Psoas muscle (tissue), 7 donors: ENCODE measurements at regions not wholly inside any gene's neighbourhood (a gene's known extent, or its start where the extent isn't known, plus 50 kb on each side); places are given as distances from the start of the nearest gene placed in this dataset.

Source experiments
- ATAC-seq, 4 donors: fragments of 200-7000 bp; cut with Tn5 transposase; one replicate each; pipeline ENCODE4 v1.9.1; 2020; ENCODE audit warnings: moderate library complexity in 3 of 4, mild to moderate bottlenecking in 2 of 4
- DNase-seq, 2 donors: peaks; one replicate each; pipeline ENCODE4 v3.0.0-alpha.2; 2020
- H3K27ac ChIP-seq: fragments of 200-600 bp; one replicate; pipeline ENCODE4 v1.8.0; 2022
- H3K27me3 ChIP-seq, 3 donors: fragments of 200-600 bp in 1 of 3; one replicate each; pipeline versions ENCODE4 v1.6.1 to v1.8.0; 2013 to 2022; ENCODE audit warnings: low read length in 2 of 3, mild to moderate bottlenecking in 2 of 3, moderate library complexity in 1 of 3; ENCODE audit not compliant: insufficient read depth in 3 of 3
- H3K36me3 ChIP-seq, 2 donors: fragments of 200-600 bp in 1 of 2; one replicate each; pipeline versions ENCODE4 v1.6.1 to v1.8.0; 2013 to 2022; ENCODE audit warnings: low read depth in 1 of 2, mild to moderate bottlenecking in 1 of 2, moderate library complexity in 1 of 2; ENCODE audit not compliant: insufficient read depth in 1 of 2
- H3K4me1 ChIP-seq: fragments of 200-600 bp; one replicate; pipeline ENCODE4 v1.8.0; 2022
- H3K4me3 ChIP-seq: fragments of 200-600 bp; one replicate; pipeline ENCODE4 v1.8.0; 2022; ENCODE audit warnings: mild to moderate bottlenecking
- H3K9me3 ChIP-seq: fragments of 200-600 bp; one replicate; pipeline ENCODE4 v1.8.0; 2022
- CTCF ChIP-seq: fragments of 200-600 bp; IDR thresholded peaks from one replicate; pipeline ENCODE4 v1.8.0; 2022; ENCODE audit warnings: antibody characterized with exemption
- WGBS, 3 donors: extraction: QIAGEN DNeasy Blood & Tissue Kit; methylation state at CpG; one replicate each; pipeline versions ENCODE4 v1.1.6 to v1.1.7; 2013; 5-methylcytosine and 5-hydroxymethylcytosine counted together
- intact Hi-C, 2 donors: fragments of 100-400 bp; cut with DNase I; formaldehyde crosslinking; loops; one replicate each; pipeline versions ENCODE4 v1.11.0 to v1.14.2; 2022
- donor health status: healthy with polysubstance abuse.
- donor health status: DM: no; HTN: no; CAD: no; lungs with moderate emphysema.
- donor health status: Bipolar disorder and iron deficiency.
- donor health status: healthy.
- donor health status: DM: yes; HTN: yes; CAD: no.
- donor health status: DM: no; HTN: no; CAD: no.
- donor health status: DM: yes; HTN: yes; CAD: no.

- H3K27me3 ChIP-seq, result peaks cover 0 to 8% (median 5%) of the 10 kb centered on the region in 3 donors
- intact Hi-C loops, result loop anchor here in 1 of 2 donors (10.0 kb wide), 1 partner anchor 261 kb away; the partner anchor contains the start of gene DYNC1H1
- H3K36me3 ChIP-seq, result no peaks in the 10 kb centered on the region
- H3K27ac ChIP-seq, result no peak overlapping the region
- WGBS, 3 donors, result 88 to 94% (median 92%) methylated on average over 3 of the region's 3 CpGs
- DNase-seq (no peak), ATAC-seq (no peak)
- H3K4me1 ChIP-seq, result peaks cover 7% of the 10 kb centered on the region
- TF ChIP-seq CTCF, result no peak
- H3K4me3 ChIP-seq, result no peak overlapping the region
- no peaks in the 10 kb centered on the region for H3K9me3 ChIP-seq
Measured at GRCh38 chr14:101704140-101704539, 57.4 kb upstream of the PPP2R5C start.

- peak; percentile 34 to 64 (median 44) for ATAC-seq
- intact Hi-C loops, result loop anchor here (5.0 to 10.0 kb wide), 6 partner anchors 51 to 501 kb away; partner anchors contain the start of gene DYNC1H1 (in 2 of the 2)
- Histone ChIP-seq H3K9me3 (no peaks in the 10 kb centered on the region), H3K27ac (peak overlapping the region; percentile 60), H3K4me3 (peak overlapping the region; percentile 58), H3K27me3 (peaks cover 0 to 8% (median 5%) of the 10 kb centered on the region in 3 donors), H3K4me1 (peaks cover 7% of the 10 kb centered on the region), H3K36me3 (no peaks in the 10 kb centered on the region)
- TF ChIP-seq CTCF, result peak; percentile 3
- 15 to 23% (median 21%) methylated on average over 49 to 72 of the region's 73 CpGs for WGBS, 3 donors
- peak; percentile 67 to 81 for DNase-seq
Measured at GRCh38 chr14:101705733-101706508, 55.6 kb upstream of the PPP2R5C start.

GRCh38 chr14:101706509-101707067, 54.9 kb upstream of the PPP2R5C start:
- no peaks in the 10 kb centered on the region for H3K9me3 ChIP-seq
- peaks cover 0 to 8% (median 5%) of the 10 kb centered on the region in 3 donors for H3K27me3 ChIP-seq
- 87 to 88% (median 88%) methylated on average over 16 of the region's 16 CpGs for WGBS, 3 donors
- DNase-seq (no peak), ATAC-seq (peak in 3 of 4 donors; percentile 8 to 12 (median 12))
- no peak overlapping the region for H3K4me3 ChIP-seq
- no peak for TF ChIP-seq CTCF
- peaks cover 7% of the 10 kb centered on the region for H3K4me1 ChIP-seq
- H3K27ac ChIP-seq, result peak overlapping the region; percentile 60
- intact Hi-C loops, result loop anchor here (5.0 to 10.0 kb wide), 6 partner anchors 51 to 501 kb away; partner anchors contain the start of gene DYNC1H1 (in 2 of the 2)
- no peaks in the 10 kb centered on the region for H3K36me3 ChIP-seq

GRCh38 chr14:101707068-101707842, 54.3 kb upstream of the PPP2R5C start:
- TF ChIP-seq CTCF, result peak; percentile 89
- intact Hi-C loops, result loop anchor here (5.0 to 10.0 kb wide), 6 partner anchors 50 to 500 kb away; partner anchors contain the start of gene DYNC1H1 (in 2 of the 2)
- ATAC-seq (peak; percentile 70 to 88 (median 81)), DNase-seq (no peak)
- Histone ChIP-seq H3K27ac (no peak overlapping the region), H3K27me3 (peaks cover 0 to 8% (median 5%) of the 10 kb centered on the region in 3 donors), H3K36me3 (no peaks in the 10 kb centered on the region), H3K4me1 (peaks cover 7% of the 10 kb centered on the region), H3K9me3 (no peaks in the 10 kb centered on the region), H3K4me3 (peak overlapping the region; percentile 19)
- WGBS, 3 donors, result 30% methylated on average over 17 to 18 of the region's 18 CpGs
